ENCODE measurements at regions not wholly inside any gene's neighbourhood (a gene's known extent, or its start where the extent isn't known, plus 50 kb on each side); places are given as distances from the start of the nearest gene placed in this dataset.

- Histone ChIP-seq H3K27me3 (no peaks in the 10 kb centered on the region), H3K36me3 (no peaks in the 10 kb centered on the region), H3K4me1 (no peaks in the 10 kb centered on the region), H3K27ac (no peak overlapping the region), H3K9me3 (no peaks in the 10 kb centered on the region), H3K4me3 (no peak overlapping the region)
- WGBS, 2 donors (ENCODE audit: low coverage in 1 of 2) = 70 to 75% methylated on average over 3 of the region's 3 CpGs
- TF ChIP-seq POLR2A (IDR thresholded peaks at IDR 0.05) = no peak
- no peak for TF ChIP-seq EP300 (IDR thresholded peaks at IDR 0.05; ENCODE audit: low read depth)
- no peak for TF ChIP-seq POLR2AphosphoS5 (IDR thresholded peaks at IDR 0.05)
- TF ChIP-seq, protein P1, sequence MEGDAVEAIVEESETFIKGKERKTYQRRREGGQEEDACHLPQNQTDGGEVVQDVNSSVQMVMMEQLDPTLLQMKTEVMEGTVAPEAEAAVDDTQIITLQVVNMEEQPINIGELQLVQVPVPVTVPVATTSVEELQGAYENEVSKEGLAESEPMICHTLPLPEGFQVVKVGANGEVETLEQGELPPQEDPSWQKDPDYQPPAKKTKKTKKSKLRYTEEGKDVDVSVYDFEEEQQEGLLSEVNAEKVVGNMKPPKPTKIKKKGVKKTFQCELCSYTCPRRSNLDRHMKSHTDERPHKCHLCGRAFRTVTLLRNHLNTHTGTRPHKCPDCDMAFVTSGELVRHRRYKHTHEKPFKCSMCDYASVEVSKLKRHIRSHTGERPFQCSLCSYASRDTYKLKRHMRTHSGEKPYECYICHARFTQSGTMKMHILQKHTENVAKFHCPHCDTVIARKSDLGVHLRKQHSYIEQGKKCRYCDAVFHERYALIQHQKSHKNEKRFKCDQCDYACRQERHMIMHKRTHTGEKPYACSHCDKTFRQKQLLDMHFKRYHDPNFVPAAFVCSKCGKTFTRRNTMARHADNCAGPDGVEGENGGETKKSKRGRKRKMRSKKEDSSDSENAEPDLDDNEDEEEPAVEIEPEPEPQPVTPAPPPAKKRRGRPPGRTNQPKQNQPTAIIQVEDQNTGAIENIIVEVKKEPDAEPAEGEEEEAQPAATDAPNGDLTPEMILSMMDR (IDR thresholded peaks at IDR 0.05) = no peak
- DNase-seq = no peak
- intact Hi-C loops (cut with DNase I; ENCODE audit: low total_unique reads) (no loop called here), in situ Hi-C loops (cut with MboI; ENCODE audit: low pct_ligation_motif_present in 1 of 4, low pct_unique_long_range_greater_than_20kb in 1 of 4, low sequenced_read_pairs in 3 of 4) (loop anchor here in 1 of 4 donors (25.0 kb wide), 2 partner anchors 94 to 1031 kb away; no protein-coding TSS in a partner anchor)
Observed at GRCh38 chr20:6831461-6831860, 64.0 kb downstream of the BMP2 start.

GRCh38 chr20:6832811-6833210, 65.3 kb downstream of the BMP2 start:
- no peak overlapping the region for H3K27ac ChIP-seq
- H3K9me3 ChIP-seq = no peaks in the 10 kb centered on the region
- TF ChIP-seq POLR2AphosphoS5 (IDR thresholded peaks at IDR 0.05) = no peak
- TF ChIP-seq, protein P1 (IDR thresholded peaks at IDR 0.05) = no peak
- TF ChIP-seq EP300 (IDR thresholded peaks at IDR 0.05; ENCODE audit: low read depth) = no peak
- no peak for TF ChIP-seq POLR2A (IDR thresholded peaks at IDR 0.05)
- WGBS, 2 donors (ENCODE audit: low coverage in 1 of 2) = 75 to 91% methylated on average over 1 to 10 of the region's 10 CpGs
- in situ Hi-C loops (cut with MboI; ENCODE audit: low pct_ligation_motif_present in 1 of 4, low pct_unique_long_range_greater_than_20kb in 1 of 4, low sequenced_read_pairs in 3 of 4) (loop anchor here in 1 of 4 donors (25.0 kb wide), 2 partner anchors 96 to 1029 kb away; no protein-coding TSS in a partner anchor), intact Hi-C loops (cut with DNase I; ENCODE audit: low total_unique reads) (no loop called here)
- DNase-seq = no peak
- no peaks in the 10 kb centered on the region for H3K4me1 ChIP-seq
- H3K4me3 ChIP-seq = no peak overlapping the region
- no peaks in the 10 kb centered on the region for H3K36me3 ChIP-seq
- no peaks in the 10 kb centered on the region for H3K27me3 ChIP-seq

DNA sequence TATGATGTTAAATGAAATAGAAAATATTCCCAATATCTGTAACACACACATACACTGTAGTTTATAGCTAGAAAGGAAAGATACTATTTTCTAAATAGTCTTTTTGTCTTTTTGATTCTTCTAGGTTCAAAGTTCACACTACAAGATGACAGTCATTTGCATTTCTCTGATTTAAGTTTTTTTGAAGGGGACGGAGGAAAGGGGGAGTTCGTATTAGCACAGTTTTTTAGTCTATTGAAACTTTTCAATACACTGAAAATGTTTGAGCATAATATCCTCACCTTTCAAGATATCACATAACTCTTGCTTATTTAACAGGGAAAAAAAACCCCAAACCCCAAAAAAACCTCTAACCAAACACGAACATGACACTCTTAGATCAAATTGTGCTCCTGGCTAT, 68.1 kb downstream of the BMP2 start:
- TF ChIP-seq, protein P1 (IDR thresholded peaks at IDR 0.05) = no peak
- TF ChIP-seq POLR2AphosphoS5 (IDR thresholded peaks at IDR 0.05) = no peak
- TF ChIP-seq EP300 (IDR thresholded peaks at IDR 0.05; ENCODE audit: low read depth) = no peak
- TF ChIP-seq POLR2A (IDR thresholded peaks at IDR 0.05) = no peak
- H3K4me3 ChIP-seq = no peak overlapping the region
- DNase-seq = no peak
- WGBS, 2 donors (ENCODE audit: low coverage in 1 of 2) = 60 to 75% methylated on average over 3 of the region's 3 CpGs
- in situ Hi-C loops (cut with MboI; ENCODE audit: low pct_ligation_motif_present in 1 of 4, low pct_unique_long_range_greater_than_20kb in 1 of 4, low sequenced_read_pairs in 3 of 4) (loop anchor here in 1 of 4 donors (25.0 kb wide), 2 partner anchors 98 to 1027 kb away; no protein-coding TSS in a partner anchor), intact Hi-C loops (cut with DNase I; ENCODE audit: low total_unique reads) (no loop called here)
- no peak overlapping the region for H3K27ac ChIP-seq
- no peaks in the 10 kb centered on the region for H3K36me3 ChIP-seq
- H3K9me3 ChIP-seq = no peaks in the 10 kb centered on the region
- no peaks in the 10 kb centered on the region for H3K4me1 ChIP-seq
- no peaks in the 10 kb centered on the region for H3K27me3 ChIP-seq

GRCh38 chr20:6836821-6837374, 69.4 kb downstream of the BMP2 start:
- no peak overlapping the region for H3K27ac ChIP-seq
- DNase-seq = no peak
- no peaks in the 10 kb centered on the region for H3K4me1 ChIP-seq
- TF ChIP-seq, protein P1 (IDR thresholded peaks at IDR 0.05) = no peak
- TF ChIP-seq EP300 (IDR thresholded peaks at IDR 0.05; ENCODE audit: low read depth) (no peak), POLR2A (IDR thresholded peaks at IDR 0.05) (no peak)
- 72 to 84% methylated on average over 6 to 7 of the region's 7 CpGs for WGBS, 2 donors (ENCODE audit: low coverage in 1 of 2)
- no peaks in the 10 kb centered on the region for H3K27me3 ChIP-seq
- in situ Hi-C loops (cut with MboI; ENCODE audit: low pct_ligation_motif_present in 1 of 4, low pct_unique_long_range_greater_than_20kb in 1 of 4, low sequenced_read_pairs in 3 of 4) = loop anchor here in 1 of 4 donors (25.0 kb wide), 2 partner anchors 100 to 1025 kb away; no protein-coding TSS in a partner anchor
- intact Hi-C loops (cut with DNase I; ENCODE audit: low total_unique reads) = no loop called here
- no peak overlapping the region for H3K4me3 ChIP-seq
- no peaks in the 10 kb centered on the region for H3K36me3 ChIP-seq
- H3K9me3 ChIP-seq = no peaks in the 10 kb centered on the region

Data from transverse colon (tissue), 4 donors.